ENCODE measurements at regions not wholly inside any gene's neighbourhood (a gene's known extent, or its start where the extent isn't known, plus 50 kb on each side); places are given as distances from the start of the nearest gene placed in this dataset.

DNA sequence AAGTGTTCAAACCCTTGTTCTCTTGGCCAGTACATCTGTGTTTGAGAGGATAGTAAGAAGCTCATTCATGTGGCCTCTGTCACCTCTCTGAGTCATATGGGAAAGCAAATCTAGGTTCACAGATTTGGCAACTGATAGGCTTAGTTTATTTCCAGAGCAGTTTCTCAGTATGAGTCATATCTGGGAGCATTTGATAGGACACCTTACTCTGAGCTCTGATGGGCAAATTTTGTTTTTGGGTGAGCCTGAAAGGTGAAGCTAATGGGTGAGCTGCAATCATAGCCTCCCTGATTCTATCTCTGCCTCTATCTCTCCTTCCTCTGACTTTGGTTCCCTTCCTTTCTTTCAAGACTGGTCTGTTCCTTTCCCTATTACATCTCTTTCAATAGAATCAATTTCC lies 134.4 kb downstream of the S1PR1 start:
- no peak for TF ChIP-seq TCF4 (CRISPR knock-in tag; IDR thresholded peaks at IDR 0.05; ENCODE audit: borderline replicate concordance)
- no peak for TF ChIP-seq BACH2 (CRISPR knock-in tag; IDR thresholded peaks at IDR 0.05; ENCODE audit: borderline replicate concordance)
- TF ChIP-seq, protein P1, sequence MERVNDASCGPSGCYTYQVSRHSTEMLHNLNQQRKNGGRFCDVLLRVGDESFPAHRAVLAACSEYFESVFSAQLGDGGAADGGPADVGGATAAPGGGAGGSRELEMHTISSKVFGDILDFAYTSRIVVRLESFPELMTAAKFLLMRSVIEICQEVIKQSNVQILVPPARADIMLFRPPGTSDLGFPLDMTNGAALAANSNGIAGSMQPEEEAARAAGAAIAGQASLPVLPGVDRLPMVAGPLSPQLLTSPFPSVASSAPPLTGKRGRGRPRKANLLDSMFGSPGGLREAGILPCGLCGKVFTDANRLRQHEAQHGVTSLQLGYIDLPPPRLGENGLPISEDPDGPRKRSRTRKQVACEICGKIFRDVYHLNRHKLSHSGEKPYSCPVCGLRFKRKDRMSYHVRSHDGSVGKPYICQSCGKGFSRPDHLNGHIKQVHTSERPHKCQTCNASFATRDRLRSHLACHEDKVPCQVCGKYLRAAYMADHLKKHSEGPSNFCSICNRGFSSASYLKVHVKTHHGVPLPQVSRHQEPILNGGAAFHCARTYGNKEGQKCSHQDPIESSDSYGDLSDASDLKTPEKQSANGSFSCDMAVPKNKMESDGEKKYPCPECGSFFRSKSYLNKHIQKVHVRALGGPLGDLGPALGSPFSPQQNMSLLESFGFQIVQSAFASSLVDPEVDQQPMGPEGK (CRISPR knock-in tag; IDR thresholded peaks at IDR 0.05; ENCODE audit: borderline replicate concordance), result no peak
- TF ChIP-seq ZFP3 (CRISPR knock-in tag; IDR thresholded peaks at IDR 0.05), result no peak
- TF ChIP-seq ZFP30 (CRISPR knock-in tag; IDR thresholded peaks at IDR 0.05), result no peak
